GM12892 (cell line): ENCODE measurements at regions not wholly inside any gene's neighbourhood (a gene's known extent, or its start where the extent isn't known, plus 50 kb on each side); places are given as distances from the start of the nearest gene placed in this dataset.

Experiments used
- DNase-seq: peaks from one replicate; pipeline ENCODE4 v3.0.0; 2011; ENCODE audit not compliant: insufficient read length
- FAIRE-seq: peaks from 2 replicates; lab custom pipeline; 2011; peaks lifted over from hg19 to GRCh38; lab: Jason Lieb, UNC
- POLR2A ChIP-seq: IDR thresholded peaks from 2 replicates; pipeline ENCODE4 v1.6.1; 2011; ENCODE audit warnings: low read depth, low read length, control low read depth
- POLR2AphosphoS5 ChIP-seq: IDR thresholded peaks from 2 replicates; pipeline ENCODE4 v1.6.1; 2011; ENCODE audit warnings: low read depth, low read length, control low read depth
- TAF1 ChIP-seq: IDR thresholded peaks from 2 replicates; pipeline ENCODE4 v1.6.1; 2011; ENCODE audit warnings: low read depth, mild to moderate bottlenecking, control low read depth, low read length, borderline replicate concordance

- FAIRE-seq (no peak), DNase-seq (no peak)
- no peak for TF ChIP-seq TAF1
- no peak for TF ChIP-seq POLR2AphosphoS5
- no peak for TF ChIP-seq POLR2A
These were observed 145.2 kb upstream of the VSTM2B start for GRCh38 chr19:29380581-29380980.

- TF ChIP-seq POLR2AphosphoS5 = no peak
- FAIRE-seq (no peak), DNase-seq (no peak)
These were observed 144.2 kb upstream of the VSTM2B start for GRCh38 chr19:29381353-29382203.

GRCh38 chr19:29383696-29384095 is 142.1 kb upstream of the VSTM2B start:
- no peak for DNase-seq
- no peak for FAIRE-seq
- TF ChIP-seq TAF1 = no peak
- TF ChIP-seq POLR2AphosphoS5 = no peak
- TF ChIP-seq POLR2A = no peak

GRCh38 chr19:29384656-29385055 is 141.1 kb upstream of the VSTM2B start:
- no peak for TF ChIP-seq POLR2A
- no peak for TF ChIP-seq TAF1
- no peak for TF ChIP-seq POLR2AphosphoS5
- FAIRE-seq (no peak), DNase-seq (no peak)

- no peak for DNase-seq
- FAIRE-seq = no peak
- TF ChIP-seq TAF1 (no peak), POLR2AphosphoS5 (no peak), POLR2A (no peak)
These were observed 140.5 kb upstream of the VSTM2B start for GRCh38 chr19:29385191-29385795.

- no peak for FAIRE-seq
- DNase-seq = no peak
- no peak for TF ChIP-seq TAF1
- TF ChIP-seq POLR2A = no peak
- no peak for TF ChIP-seq POLR2AphosphoS5
These were observed 138.8 kb upstream of the VSTM2B start for GRCh38 chr19:29386970-29387369.

- no peak for TF ChIP-seq POLR2AphosphoS5
- no peak for TF ChIP-seq POLR2A
- no peak for TF ChIP-seq TAF1
- FAIRE-seq (no peak), DNase-seq (no peak)
These were observed 138.2 kb upstream of the VSTM2B start for GRCh38 chr19:29387586-29387985.

- no peak for TF ChIP-seq TAF1
- no peak for TF ChIP-seq POLR2A
- TF ChIP-seq POLR2AphosphoS5 = no peak
- no peak for DNase-seq
- no peak for FAIRE-seq
These were observed 136.3 kb upstream of the VSTM2B start for GRCh38 chr19:29389495-29389894.

- no peak for FAIRE-seq
- no peak for DNase-seq
- TF ChIP-seq TAF1 = no peak
- no peak for TF ChIP-seq POLR2AphosphoS5
- no peak for TF ChIP-seq POLR2A
These were observed 135.1 kb upstream of the VSTM2B start for GRCh38 chr19:29390742-29391141.

- no peak for FAIRE-seq
- no peak for DNase-seq
These were observed 131.8 kb upstream of the VSTM2B start for GRCh38 chr19:29393915-29394460.

GRCh38 chr19:29395111-29395733 is 130.6 kb upstream of the VSTM2B start:
- FAIRE-seq = no peak
- no peak for DNase-seq
- no peak for TF ChIP-seq POLR2A
- TF ChIP-seq TAF1 = no peak
- TF ChIP-seq POLR2AphosphoS5 = no peak

More at GRCh38 chr19:29393915-29394460, 131.8 kb upstream of the VSTM2B start:
- TF ChIP-seq POLR2A (no peak), POLR2AphosphoS5 (no peak), TAF1 (no peak)

GRCh38 chr19:29395734-29396414 is 129.9 kb upstream of the VSTM2B start:
- DNase-seq (no peak), FAIRE-seq (no peak)
- TF ChIP-seq POLR2A = no peak
- TF ChIP-seq TAF1 = no peak
- no peak for TF ChIP-seq POLR2AphosphoS5
